Stimulated activated CD4-positive, alpha-beta T cell treated with anti-CD3 and anti-CD28 coated beads, Interleukin-2, amount 100 ng/mL, for 48 hours (primary cell): ENCODE measurements at regions not wholly inside any gene's neighbourhood (a gene's known extent, or its start where the extent isn't known, plus 50 kb on each side); places are given as distances from the start of the nearest gene placed in this dataset.
"Not testable (repeated sequence)": the region's sequence is repeated elsewhere in the genome, so short reads cannot be mapped to it uniquely, and the experiment has no call there.

Experiments
- DNase-seq, 2 donors: peaks; one replicate each; pipeline ENCODE4 v3.0.0-alpha.2; 2020

DNA sequence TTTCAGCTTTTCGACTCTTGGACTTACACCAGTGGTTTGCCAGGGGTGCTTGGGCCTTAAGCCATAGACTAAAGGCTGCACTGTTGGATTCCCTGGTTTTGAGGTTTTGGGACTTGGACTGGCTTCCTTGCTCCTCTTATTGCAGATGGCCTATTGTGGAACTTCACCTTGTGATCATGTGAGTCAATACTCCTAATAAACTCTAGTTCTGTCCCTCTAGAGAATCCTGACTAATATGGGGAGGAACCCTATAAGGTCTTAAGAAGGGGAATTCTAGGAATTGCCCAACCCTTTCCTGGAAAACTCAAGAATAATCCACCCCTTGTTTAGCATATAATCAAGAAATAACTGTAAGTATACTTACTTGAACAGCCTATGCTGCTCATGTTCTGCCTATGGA, 491.8 kb downstream of the TMEM135 start:
- no peak for DNase-seq

DNA sequence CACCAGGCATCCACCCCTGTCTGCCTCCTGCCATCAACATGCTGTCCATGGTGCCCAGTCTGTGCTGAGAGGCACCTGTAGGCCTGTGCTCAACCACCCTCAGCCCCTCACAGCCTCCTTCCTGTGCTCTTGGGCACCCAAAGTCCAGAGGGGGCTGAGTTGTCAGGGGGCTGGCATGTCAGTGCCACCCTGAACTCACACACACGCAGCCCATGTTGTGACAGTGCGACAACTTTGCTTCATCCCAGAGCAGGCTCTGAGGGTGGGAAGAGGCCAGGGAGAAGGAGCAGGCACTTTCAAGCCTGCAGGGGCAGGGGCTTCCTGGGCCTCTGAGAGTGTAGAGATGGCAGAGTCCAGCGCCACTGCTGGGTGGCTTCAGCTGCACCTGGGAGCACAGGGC, 491.0 kb downstream of the TMEM135 start:
- DNase-seq = no peak

DNA sequence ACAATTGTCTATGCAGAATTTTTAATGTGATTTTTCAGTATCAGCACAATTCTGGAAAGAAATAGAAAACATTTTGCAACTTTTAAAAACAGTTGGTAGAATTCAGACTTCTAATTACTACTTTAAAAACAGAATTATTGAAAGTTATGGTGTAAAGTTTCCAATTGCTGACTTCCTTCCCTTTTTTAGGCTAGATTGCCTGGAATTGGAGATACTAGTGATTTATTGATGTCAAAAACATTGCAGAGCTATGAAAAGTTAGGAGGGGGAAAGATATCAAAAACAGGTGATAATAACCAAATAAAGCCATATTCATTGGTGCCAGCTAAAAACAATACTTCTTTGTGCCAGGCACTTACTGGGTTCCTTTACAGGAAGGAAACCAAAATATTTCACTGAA, 485.5 kb downstream of the TMEM135 start:
- no peak for DNase-seq

DNA sequence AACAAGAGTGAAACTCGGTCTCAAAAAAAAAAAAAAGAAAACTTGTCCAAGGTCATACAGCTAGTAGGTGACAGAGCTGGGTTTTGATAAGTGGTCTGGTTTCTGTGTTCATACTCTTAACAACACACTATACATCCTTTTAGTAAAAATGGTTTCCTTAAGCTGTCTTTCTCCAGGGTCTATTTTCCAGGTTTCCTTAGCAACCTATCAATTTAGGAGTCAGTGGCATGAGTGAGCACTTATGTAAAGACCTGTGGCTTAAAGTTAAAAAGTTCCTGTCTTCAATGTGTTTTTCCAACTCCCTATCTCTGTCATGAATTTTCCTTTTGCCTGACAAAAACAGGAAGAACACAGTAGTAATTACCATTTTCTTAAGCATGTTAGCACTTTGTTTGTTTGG, 480.5 kb downstream of the TMEM135 start:
- DNase-seq = no peak

DNA sequence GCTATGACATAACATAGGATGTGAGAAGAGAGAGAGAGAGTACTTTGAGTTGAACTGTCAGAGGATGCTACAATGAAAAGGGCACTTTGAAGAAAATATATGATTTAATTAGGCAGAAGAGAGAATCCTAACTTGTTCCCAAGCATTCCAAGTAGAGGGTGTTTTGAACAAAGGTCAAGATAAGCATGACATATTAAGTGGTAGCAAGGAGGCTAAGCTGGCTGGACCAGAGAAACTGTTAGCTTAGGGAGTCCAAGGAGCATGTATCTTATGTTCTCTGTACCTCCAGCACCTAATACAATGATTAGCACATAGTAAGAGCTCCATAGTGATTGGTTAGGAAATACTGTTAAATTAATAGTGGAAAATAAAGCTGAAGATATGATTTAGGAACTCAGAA, 479.6 kb downstream of the TMEM135 start:
- no peak for DNase-seq

DNA sequence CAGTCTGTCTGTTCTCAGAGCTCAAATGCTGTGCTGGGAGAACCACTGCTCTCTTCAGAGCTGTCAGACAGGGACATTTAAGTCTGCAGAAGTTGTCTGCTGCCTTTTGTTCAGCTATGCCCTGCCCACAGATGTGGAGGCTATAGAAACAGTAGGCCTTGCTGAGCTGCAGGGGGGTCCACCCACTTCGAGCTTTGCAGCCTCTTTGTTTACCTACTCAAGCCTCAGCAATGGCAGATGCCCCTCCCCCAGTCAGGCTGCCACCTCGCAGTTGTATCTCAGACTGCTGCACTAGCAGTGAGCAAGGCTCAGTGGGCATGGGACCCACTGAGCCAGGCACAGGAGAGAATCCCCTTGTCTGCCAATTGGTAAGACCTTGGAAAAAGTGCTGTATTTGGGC, 470.0 kb downstream of the TMEM135 start:
- not testable (repeated sequence) for DNase-seq

DNA sequence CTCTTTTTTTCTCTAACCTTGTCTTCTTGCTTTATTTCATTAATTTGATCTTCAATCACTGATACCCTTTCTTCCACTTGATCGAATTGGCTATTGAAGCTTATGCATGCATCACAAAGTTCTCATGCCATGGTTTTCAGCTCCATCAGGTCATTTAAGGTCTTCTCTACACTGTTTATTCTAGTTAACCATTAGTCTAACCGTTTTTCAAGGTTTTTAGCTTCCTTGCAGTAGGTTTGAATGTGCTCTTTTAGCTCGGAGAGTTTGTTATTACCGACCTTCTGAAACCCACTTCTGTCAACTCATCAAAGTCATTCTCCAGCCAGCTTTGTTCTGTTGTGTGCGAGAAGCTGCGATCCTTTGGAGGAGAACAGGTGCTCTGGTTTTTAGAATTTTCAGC, 469.2 kb downstream of the TMEM135 start:
- not testable (repeated sequence) for DNase-seq

DNA sequence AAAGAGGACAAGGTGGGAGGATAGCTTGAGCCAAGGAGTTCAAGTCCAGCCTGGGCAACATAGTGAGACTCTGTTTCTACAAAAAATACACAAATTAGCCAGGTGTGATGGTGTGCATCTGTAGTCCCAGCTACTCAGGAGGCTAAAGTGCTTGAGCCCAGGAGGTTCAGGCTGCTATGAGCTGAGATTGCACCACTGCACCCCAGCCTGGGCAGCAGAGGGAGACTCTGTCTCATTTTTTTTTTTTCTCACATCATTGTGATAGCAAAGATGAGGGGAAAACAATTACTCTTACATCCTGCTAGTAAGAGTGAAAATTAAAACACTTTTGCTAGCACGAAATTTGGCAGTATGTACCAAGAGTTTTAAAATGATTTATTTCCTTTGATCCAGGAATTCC, 463.7 kb downstream of the TMEM135 start:
- no peak for DNase-seq

DNA sequence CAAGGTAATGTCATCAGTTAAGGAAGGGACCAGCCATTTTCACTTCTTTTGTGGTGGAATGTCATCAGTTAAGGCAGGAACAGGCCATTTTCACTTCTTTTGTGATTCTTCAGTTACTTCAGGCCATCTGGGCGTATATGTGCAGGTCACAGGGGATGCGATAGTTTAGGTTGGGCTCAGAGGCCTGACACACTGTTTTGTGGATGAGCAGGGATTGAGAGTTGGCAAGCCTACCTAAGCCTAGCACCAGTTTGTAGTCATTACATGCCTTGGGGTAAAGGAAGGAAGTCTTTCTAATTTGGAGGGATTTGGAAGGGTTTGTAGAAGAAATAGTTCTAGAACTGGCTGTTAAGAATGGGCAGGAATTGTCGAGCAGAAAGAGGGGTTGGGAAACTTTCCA, 457.2 kb downstream of the TMEM135 start:
- DNase-seq = not testable (repeated sequence)

DNA sequence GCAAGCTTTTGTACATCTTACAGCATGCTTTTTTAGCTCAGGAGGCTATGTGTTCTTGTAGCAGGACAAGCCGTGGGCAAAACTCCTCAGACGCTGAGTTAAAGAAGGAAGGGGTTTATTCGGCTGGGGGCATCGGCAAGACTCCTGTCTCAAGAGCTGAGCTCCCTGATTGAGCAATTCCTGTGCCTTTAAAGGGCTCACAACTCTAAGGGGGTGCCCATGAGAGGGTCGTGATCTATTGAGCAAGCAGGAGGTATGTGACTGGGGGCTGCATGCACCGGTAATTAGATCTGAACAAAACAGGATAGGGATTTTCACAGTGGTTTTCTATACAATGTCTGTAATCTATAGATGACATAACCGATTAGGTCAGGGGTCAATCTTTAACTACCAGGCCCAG, 456.3 kb downstream of the TMEM135 start:
- not testable (repeated sequence) for DNase-seq

DNA sequence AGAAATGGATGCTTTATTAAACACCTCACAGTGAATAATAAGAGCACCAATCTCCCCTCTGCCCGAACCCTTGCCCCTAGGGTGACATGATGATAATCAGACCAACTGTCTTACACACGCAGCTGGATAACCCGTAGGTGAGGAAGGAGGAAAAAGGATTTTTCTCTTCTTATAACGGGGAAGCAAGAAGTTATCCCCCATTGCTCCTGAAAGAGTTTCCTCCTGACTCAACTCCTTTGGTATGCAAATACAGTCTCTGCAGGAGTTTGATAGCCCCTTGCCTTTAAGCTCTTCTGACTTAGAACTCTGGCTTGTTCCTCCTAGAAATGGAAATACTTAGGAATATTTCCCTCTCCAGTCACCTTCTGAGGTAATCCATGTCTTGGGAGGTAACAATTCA, 455.8 kb downstream of the TMEM135 start:
- DNase-seq = no peak

DNA sequence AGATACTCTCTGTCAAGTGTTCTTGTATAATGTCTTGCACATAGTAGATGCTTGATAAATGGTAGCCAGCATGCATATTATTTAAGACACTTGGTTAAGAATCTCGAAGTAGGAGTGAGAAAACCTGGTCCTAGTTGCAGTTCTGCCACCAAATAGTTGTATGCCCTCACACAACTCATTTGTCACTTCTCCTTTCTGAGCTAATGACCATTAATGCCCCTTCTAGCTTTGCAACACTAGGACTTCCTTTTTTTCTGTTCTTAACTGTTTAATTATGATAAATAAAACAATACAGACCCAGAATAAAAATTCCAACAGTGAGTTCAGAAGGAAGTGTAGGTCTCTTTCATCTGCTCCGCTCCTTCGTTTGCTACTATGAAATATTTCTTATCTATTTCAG, 453.6 kb downstream of the TMEM135 start:
- no peak for DNase-seq

DNA sequence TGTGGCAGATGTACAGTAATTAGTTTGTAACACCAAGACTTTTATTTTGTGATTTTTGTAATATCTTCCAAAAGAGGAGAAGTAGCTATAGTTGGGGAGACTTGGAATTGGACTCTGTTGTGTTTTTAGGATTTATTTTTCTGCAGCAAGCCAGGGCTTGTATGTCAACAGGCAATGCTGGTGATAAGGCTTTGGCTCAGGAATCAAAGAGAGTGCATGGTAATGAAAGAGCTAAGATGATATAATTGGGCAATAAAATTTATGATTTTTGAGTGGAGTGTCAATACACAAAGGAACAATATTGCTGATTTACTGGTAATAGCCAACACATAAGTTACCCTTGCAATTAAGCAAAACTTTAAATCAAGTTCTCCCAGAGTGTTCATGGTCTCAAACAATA, 452.9 kb downstream of the TMEM135 start:
- no peak for DNase-seq

DNA sequence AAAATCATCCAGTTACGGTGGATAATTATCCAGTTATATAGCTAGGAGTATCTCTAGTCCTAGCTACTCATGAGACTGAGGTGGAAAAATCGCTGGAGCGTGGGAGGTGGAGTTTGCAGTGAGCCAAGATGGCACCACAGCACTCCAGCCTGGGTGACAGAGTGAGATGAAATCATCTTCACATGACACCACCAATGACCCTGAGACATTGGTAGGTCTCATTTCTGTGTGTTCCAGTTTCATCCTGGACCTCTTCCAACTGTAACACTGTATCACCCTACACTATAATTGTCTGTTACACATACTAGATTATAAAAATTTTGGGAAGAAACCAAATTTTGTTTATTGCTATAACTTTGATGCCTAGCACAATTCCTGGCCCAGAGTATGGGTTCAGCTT, 446.8 kb downstream of the TMEM135 start:
- DNase-seq = no peak

DNA sequence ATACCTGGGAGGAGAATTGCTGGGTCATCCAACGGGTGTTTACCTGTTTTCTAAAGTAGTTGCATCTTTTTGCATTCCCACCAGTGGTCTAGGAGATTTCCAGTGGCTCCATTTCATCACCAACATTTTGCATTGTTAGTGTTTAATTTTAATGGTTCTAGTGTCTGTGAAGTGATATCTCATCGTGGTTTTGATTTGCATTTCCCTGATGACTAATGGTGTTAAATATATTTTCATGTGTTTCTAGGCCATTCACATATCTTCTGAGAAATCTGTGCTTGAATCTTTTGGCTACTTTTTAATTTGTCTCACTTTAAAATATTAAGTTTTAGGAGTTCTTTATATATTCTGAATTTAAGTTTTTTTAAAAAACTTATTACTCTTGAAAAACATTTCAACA, 439.6 kb downstream of the TMEM135 start:
- DNase-seq = no peak

DNA sequence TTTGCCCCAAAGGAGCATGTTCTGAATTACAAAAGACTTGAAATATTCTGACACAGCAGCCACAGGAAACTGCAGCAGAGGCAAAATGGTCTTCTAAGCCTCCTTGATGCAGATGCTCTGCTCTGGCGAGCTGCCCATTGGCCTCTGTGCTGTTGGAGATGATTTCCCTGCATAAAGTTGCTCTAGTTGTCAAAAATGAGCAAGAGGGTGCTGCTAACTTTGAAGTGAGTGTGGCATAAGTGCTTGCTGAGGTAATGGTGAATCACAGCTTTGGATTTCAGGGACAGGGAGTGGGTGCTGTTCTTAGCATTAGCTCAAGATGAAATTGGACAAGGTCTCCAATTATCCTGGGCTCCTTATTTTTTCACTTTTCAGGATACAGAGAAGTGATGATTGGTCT, 435.4 kb downstream of the TMEM135 start:
- no peak for DNase-seq

DNA sequence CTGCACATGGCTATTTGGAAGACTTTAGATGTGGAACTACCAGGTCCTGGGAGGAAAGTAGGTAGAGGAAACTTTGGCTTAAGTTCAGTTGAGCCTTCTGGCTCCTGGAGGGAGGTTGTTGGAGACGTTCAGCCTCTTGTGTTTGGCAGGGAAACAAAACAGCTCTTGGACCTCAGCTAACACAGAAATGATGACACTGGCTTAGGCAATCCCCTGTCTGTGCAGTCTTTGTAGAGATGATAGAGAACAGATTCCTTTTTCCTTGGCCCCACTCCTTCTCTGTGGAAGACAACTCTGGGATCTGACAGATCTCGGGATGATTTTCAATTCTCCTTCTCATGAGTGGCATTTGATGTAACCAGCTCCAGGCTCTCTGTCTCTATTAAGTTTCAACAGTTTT, 428.5 kb downstream of the TMEM135 start:
- DNase-seq = no peak

DNA sequence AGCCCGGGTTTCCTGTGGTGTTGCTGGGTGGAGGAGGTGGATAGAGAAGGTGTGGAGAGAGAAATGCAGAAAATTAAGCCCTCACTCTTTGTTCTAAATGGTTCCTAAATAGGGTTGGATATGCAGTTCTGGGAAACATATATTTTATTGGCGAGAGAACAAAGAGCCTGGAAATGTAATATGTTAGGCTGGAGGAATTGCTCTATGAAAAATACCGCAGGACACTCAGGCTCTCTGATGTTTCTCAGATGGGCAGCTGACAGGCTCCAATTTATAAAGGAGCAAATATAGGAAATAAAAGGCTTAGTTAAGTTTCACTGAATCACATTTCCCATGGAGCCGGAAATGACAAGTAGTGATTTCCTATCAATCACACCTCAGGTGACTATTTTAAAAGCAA, 428.0 kb downstream of the TMEM135 start:
- no peak for DNase-seq

DNA sequence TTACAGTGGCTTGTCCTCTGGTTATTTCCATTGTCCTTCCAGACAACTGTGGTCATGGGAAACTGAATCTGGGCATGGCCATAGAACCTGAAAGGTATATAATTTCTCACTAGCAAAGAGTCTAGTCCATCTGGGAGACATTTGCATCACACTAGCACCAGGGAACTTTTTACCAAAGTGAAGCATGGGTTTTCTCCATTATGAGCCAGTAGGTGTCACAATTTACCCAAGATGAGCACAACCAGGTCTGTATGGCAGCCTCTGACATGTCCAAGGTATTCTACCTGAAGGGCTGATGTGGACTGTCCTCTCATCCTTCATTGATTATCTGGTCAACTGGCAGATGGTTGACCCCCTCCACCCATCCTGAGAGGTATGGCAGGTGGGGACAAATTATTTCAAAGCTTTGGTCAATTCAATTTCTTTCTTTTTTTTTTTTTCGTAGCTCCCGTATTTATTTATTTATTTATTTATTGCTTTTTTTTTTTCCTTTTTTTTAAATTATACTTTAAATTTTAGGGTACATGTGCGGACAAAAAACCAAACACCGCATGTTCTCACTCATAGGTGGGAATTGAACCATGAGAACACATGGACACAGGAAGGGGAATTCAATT, 425.9 kb downstream of the TMEM135 start:
- DNase-seq = no peak

DNA sequence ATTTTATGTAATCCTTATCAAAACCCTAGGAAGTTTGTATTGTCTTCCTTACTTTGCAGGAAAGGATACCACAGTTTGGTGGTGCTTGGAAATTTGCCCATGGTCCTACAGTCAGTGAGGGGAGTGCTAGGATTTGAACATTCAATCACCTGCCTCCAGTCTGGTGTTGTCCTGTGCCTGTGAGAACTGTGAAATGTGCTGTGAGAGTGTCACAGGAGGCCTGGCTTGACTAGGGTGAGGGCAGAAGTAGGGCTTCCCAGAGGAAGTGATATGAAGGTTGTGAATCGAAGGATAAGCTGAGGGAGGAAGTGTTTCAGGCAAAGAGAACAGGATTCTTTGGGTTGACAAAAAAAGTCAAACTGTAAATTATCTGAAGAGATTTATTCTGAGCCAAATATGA, 424.4 kb downstream of the TMEM135 start:
- no peak for DNase-seq

DNA sequence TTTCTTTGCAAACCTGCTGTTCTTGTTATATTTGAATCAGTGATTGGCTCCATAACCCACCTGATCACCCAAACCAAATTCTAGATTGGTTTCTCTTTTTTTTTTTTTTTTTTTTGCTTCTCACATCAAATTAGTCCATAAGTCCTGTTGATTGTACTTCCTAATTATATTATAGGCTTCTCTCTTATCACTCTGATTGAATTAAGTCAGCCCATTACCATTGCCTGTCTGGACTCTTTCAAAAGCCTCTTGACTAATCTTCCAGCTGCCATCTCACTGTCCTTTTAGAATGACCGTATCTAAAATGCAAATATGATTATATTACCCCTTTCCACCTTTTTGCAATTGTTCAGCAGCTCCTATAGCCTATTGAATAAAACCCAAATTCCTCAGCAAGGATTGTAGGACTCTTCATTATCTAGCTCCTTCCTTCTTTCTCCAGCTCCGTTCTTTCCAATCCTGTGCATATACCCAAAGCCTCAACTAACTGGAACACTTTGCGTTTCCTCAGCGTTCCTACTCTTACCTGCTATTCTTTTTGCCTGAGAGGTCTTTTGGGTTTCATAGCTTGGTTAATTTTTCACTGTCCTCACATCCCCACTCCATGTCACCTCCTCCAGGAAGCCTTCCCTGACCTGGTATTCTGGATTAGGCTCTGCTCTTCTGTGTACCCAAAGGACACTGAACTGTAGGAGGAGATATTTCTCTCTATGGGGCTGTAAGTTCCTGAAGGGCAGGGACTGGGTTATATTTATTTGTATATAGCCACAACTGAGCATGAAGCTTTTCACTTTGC, 423.3 kb downstream of the TMEM135 start:
- no peak for DNase-seq

DNA sequence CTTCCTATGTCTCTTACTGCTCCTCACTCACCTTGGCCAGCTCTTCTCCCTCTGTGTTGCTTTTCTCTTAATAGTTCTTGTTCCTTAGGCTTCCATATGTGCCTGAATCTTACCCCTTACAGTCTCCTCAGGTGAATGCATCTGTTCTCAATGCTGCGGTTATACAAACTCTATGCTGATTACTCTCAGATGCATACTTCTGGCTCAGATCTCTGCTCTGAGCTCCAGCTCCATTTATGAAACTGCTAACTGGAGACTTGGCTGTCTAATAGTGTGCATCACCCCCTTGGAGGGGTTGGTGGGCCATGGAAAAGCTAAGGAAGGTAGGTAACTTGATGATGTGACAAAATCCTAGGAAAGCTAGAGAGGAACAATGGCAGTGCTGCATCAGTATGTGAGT, 422.5 kb downstream of the TMEM135 start:
- DNase-seq = no peak

DNA sequence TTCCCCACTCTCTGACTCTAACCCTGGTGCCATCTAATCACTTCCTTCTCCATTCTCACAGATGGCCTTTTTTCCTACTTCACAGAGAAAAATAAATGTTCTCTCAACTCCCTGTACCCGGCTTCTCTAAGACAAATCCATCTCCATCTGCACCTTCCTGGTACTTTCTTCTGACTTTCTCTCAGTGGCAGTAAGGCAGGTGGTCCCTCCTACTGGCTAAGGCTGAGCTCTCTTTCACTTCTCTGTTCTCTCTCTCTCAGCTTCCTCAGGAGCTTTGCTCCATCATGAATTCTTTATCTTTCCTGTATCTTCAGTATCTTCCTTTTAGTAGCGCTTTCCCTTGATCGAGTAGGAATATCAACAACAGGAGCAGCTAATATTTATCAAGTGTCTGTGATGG, 421.6 kb downstream of the TMEM135 start:
- DNase-seq = no peak

DNA sequence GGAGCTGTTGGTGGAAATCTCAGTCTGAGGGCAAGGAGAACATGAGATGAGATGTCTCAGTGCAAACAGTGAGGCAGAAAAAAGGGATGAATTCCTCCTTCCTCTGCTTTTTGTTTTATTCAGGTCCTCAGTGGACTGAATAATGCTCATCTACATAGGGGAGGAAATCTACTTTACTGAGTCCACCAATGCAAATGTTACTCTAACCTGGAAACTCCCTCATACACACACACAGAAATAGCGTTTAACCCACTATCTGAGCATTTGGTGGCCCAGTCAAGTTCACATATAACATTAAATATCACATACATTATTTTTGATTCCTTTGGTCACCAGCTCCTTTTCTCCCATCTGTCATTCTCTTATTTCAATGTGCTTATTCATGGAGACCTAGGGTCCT, 418.8 kb downstream of the TMEM135 start:
- no peak for DNase-seq

DNA sequence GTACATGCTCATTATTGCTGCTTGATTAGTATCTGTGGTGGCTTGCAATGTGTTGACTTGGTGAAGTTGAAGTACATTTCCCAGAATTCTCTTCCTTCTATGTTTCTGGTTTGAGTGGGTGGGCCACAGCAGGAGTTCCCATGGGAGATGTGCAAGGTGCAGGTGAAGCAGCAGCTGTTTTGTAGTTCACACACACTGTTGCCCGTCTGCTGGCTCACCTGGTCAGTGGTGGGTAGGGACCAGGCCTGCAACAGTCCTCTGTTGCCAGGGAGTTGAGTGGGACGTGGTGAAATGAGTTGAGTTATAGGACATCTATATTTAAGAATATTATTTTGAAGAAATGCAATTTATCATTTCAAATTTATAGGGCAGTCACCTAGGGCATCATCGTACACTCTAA, 417.4 kb downstream of the TMEM135 start:
- DNase-seq = no peak
